Liver (tissue), 7 donors: ENCODE measurements at regions not wholly inside any gene's neighbourhood (a gene's known extent, or its start where the extent isn't known, plus 50 kb on each side); places are given as distances from the start of the nearest gene placed in this dataset.

ENCODE experiments used
- DNase-seq: peaks from one replicate; pipeline ENCODE4 v3.0.0-alpha.2; 2017; ENCODE audit warnings: low spot score
- H3K27ac ChIP-seq, 2 donors: one replicate each; pipeline ENCODE4 v1.7.0; 2013; ENCODE audit warnings: inconsistent platforms in 2 of 2, low read length in 2 of 2, control low read depth in 1 of 2, low read depth in 1 of 2, mild to moderate bottlenecking in 1 of 2
- H3K27me3 ChIP-seq, 4 donors: one replicate each; pipeline versions ENCODE4 v1.6.1 to v1.7.0; 2013; ENCODE audit warnings: low read length in 3 of 4, inconsistent platforms in 1 of 4, mild to moderate bottlenecking in 1 of 4, moderate library complexity in 1 of 4; ENCODE audit not compliant: control insufficient read depth in 4 of 4, insufficient read depth in 4 of 4
- H3K36me3 ChIP-seq, 4 donors: one replicate each; pipeline versions ENCODE4 v1.6.1 to v1.7.0; 2013; ENCODE audit warnings: low read length in 3 of 4, mild to moderate bottlenecking in 3 of 4, low read depth in 1 of 4, moderate library complexity in 1 of 4; ENCODE audit not compliant: control insufficient read depth in 4 of 4, insufficient read depth in 3 of 4
- H3K4me1 ChIP-seq, 4 donors: one replicate each; pipeline versions ENCODE4 v1.6.1 to v1.7.0; 2013; ENCODE audit warnings: low read length in 3 of 4, mild to moderate bottlenecking in 3 of 4, moderate library complexity in 1 of 4; ENCODE audit not compliant: control insufficient read depth in 4 of 4, insufficient read depth in 4 of 4
- H3K4me3 ChIP-seq, 3 donors: one replicate each; pipeline versions ENCODE4 v1.6.1 to v1.7.0; 2013; ENCODE audit warnings: low read length in 3 of 3, control low read depth in 1 of 3, low read depth in 1 of 3, mild to moderate bottlenecking in 1 of 3
- H3K9ac ChIP-seq, 2 donors: one replicate each; pipeline ENCODE4 v1.7.0; 2013; ENCODE audit warnings: low read length in 2 of 2, mild to moderate bottlenecking in 2 of 2, moderate library complexity in 2 of 2, control low read depth in 1 of 2, low read depth in 1 of 2
- H3K9me3 ChIP-seq, 4 donors: one replicate each; pipeline versions ENCODE4 v1.6.1 to v1.7.0; 2013; ENCODE audit warnings: low read length in 3 of 4; ENCODE audit not compliant: control insufficient read depth in 4 of 4
- EGR1 ChIP-seq, 2 donors: IDR thresholded peaks; 2 replicates each; pipeline ENCODE4 v1.6.1; 2016 to 2018; ENCODE audit warnings: antibody characterized with exemption in 2 of 2, low read depth in 2 of 2
- GABPA ChIP-seq, 2 donors: IDR thresholded peaks in 1 of 2; conservative IDR thresholded peaks in 1 of 2; 2 replicates each; pipeline ENCODE4 v1.6.1; 2016; ENCODE audit warnings: antibody characterized with exemption in 2 of 2, mild to moderate bottlenecking in 1 of 2, moderate library complexity in 1 of 2
- HNF4A ChIP-seq, 2 donors: conservative IDR thresholded peaks; 2 replicates each; pipeline ENCODE4 v1.6.1; 2016; ENCODE audit warnings: antibody characterized with exemption in 2 of 2, mild to moderate bottlenecking in 2 of 2
- HNF4G ChIP-seq: IDR thresholded peaks from 2 replicates; pipeline ENCODE4 v1.6.1; 2016; ENCODE audit warnings: antibody characterized with exemption
- MAX ChIP-seq: IDR thresholded peaks from 2 replicates; pipeline ENCODE4 v1.6.1; 2016; ENCODE audit warnings: antibody characterized with exemption
- NR2F2 ChIP-seq: IDR thresholded peaks from 2 replicates; pipeline ENCODE4 v1.6.1; 2016; ENCODE audit warnings: antibody characterized with exemption
- RAD21 ChIP-seq, 2 donors: IDR thresholded peaks; 2 replicates each; pipeline ENCODE4 v1.6.1; 2016; ENCODE audit warnings: antibody characterized with exemption in 2 of 2, mild to moderate bottlenecking in 2 of 2
- SP1 ChIP-seq: IDR thresholded peaks from 2 replicates; pipeline ENCODE4 v1.6.1; 2018; ENCODE audit warnings: antibody characterized with exemption, mild to moderate bottlenecking
- TAF1 ChIP-seq: conservative IDR thresholded peaks from 2 replicates; pipeline ENCODE4 v1.6.1; 2016; ENCODE audit warnings: antibody characterized with exemption, mild to moderate bottlenecking
- YY1 ChIP-seq: IDR thresholded peaks from 2 replicates; pipeline ENCODE4 v1.6.1; 2016; ENCODE audit warnings: antibody characterized with exemption, mild to moderate bottlenecking
- WGBS: extraction: QIAGEN DNeasy Blood & Tissue Kit; methylation state at CpG from one replicate; pipeline ENCODE4 v1.1.7; 2013; 5-methylcytosine and 5-hydroxymethylcytosine counted together
- TF ChIP-seq, protein P1 (sequence below): IDR thresholded peaks from 2 replicates; pipeline ENCODE4 v1.6.1; 2016; ENCODE audit warnings: antibody characterized with exemption
- TF ChIP-seq, protein P2 (sequence below): IDR thresholded peaks from 2 replicates; pipeline ENCODE4 v1.6.1; 2016; ENCODE audit warnings: antibody characterized with exemption
- donor health status: healthy.
- donor health status: healthy.
- donor health status: healthy.
- donor health status: healthy.

- no peak for TF ChIP-seq HNF4A (conservative IDR thresholded peaks at IDR 0.05)
- Histone ChIP-seq H3K9me3 (no peaks in the 10 kb centered on the region), H3K9ac (no peak overlapping the region), H3K4me3 (no peak overlapping the region), H3K27ac (no peak overlapping the region), H3K36me3 (no peaks in the 10 kb centered on the region), H3K27me3 (no peaks in the 10 kb centered on the region), H3K4me1 (no peaks in the 10 kb centered on the region)
- 88% methylated on average over 1 of the region's 1 CpG for WGBS
- DNase-seq: no peak
Observed at GRCh38 chr3:31384117-31384516, 148.6 kb upstream of the STT3B start.

DNA sequence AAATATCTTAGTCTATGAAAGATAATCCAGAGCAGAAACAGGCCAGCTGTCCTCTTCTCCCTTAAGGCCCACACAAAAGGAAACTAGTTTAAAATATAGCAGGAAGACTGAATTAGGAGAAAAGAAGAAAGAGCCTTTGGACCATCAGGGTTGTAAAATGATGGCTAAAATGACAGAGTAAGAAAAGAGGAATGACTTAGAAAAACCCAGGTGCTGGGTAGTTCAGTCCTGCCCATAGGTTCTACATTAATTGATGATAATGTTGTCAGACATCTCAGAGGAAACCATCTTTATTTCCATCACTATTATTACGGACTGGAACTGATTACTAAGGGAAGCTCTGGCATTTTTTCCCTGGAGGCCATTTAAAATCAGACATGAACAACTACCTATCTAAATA is 142.8 kb upstream of the STT3B start:
- WGBS: 83% methylated on average over 1 of the region's 1 CpG
- Histone ChIP-seq H3K27ac (no peak overlapping the region), H3K36me3 (no peaks in the 10 kb centered on the region), H3K9me3 (no peaks in the 10 kb centered on the region), H3K9ac (no peak overlapping the region), H3K27me3 (no peaks in the 10 kb centered on the region), H3K4me3 (no peak overlapping the region), H3K4me1 (peaks cover 0 to 2% (median 0%) of the 10 kb centered on the region in 4 donors)
- no peak for DNase-seq
- TF ChIP-seq, protein P1, sequence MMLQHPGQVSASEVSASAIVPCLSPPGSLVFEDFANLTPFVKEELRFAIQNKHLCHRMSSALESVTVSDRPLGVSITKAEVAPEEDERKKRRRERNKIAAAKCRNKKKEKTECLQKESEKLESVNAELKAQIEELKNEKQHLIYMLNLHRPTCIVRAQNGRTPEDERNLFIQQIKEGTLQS: no peak
- no peak for TF ChIP-seq GABPA (IDR thresholded peaks at IDR 0.05 in 1 of 2, conservative IDR thresholded peaks at IDR 0.05 in 1 of 2)
- TF ChIP-seq HNF4G: no peak
- TF ChIP-seq MAX: no peak
- no peak for TF ChIP-seq NR2F2
- TF ChIP-seq, protein P2, sequence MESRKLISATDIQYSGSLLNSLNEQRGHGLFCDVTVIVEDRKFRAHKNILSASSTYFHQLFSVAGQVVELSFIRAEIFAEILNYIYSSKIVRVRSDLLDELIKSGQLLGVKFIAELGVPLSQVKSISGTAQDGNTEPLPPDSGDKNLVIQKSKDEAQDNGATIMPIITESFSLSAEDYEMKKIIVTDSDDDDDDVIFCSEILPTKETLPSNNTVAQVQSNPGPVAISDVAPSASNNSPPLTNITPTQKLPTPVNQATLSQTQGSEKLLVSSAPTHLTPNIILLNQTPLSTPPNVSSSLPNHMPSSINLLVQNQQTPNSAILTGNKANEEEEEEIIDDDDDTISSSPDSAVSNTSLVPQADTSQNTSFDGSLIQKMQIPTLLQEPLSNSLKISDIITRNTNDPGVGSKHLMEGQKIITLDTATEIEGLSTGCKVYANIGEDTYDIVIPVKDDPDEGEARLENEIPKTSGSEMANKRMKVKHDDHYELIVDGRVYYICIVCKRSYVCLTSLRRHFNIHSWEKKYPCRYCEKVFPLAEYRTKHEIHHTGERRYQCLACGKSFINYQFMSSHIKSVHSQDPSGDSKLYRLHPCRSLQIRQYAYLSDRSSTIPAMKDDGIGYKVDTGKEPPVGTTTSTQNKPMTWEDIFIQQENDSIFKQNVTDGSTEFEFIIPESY: no peak
- TF ChIP-seq RAD21 (IDR thresholded peaks at IDR 0.05): no peak
- TF ChIP-seq SP1: no peak
- TF ChIP-seq EGR1 (IDR thresholded peaks at IDR 0.05; ENCODE audit: low read depth in 2 of 2): no peak
- TF ChIP-seq TAF1: no peak

DNA sequence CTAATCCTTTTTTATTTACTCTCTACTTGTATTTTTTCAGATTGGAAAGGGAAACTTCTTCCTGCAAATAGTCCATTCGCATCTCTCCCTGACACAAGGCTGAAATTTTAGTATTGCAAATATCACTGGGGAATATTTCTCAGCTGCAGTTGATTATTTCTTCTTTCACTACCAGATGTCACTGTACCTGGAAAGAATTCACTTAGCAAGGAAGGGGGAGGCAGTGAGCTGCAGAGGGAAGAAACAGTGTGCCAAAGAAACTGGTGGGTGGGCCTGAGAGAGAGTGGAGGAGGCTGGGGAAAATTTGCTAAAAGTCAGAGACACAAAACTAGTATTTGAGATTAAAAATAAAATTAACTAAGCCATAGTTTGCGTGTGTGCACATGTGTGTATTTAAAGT is 142.3 kb upstream of the STT3B start:
- Histone ChIP-seq H3K27me3 (no peaks in the 10 kb centered on the region), H3K36me3 (no peaks in the 10 kb centered on the region), H3K27ac (no peak overlapping the region), H3K4me3 (no peak overlapping the region), H3K4me1 (peaks cover 0 to 2% (median 0%) of the 10 kb centered on the region in 4 donors), H3K9me3 (no peaks in the 10 kb centered on the region), H3K9ac (no peak overlapping the region)
- 97% methylated on average over 2 of the region's 2 CpGs for WGBS
- no peak for DNase-seq
- no peak for TF ChIP-seq SP1
- TF ChIP-seq HNF4A (conservative IDR thresholded peaks at IDR 0.05): no peak

GRCh38 chr3:31391150-31391549 is 141.6 kb upstream of the STT3B start:
- TF ChIP-seq YY1 (no peak), HNF4A (conservative IDR thresholded peaks at IDR 0.05) (no peak)
- H3K27ac ChIP-seq: no peak overlapping the region
- H3K27me3 ChIP-seq: no peaks in the 10 kb centered on the region
- no peak overlapping the region for H3K4me3 ChIP-seq
- no peak overlapping the region for H3K9ac ChIP-seq
- peaks cover 0 to 2% (median 0%) of the 10 kb centered on the region in 4 donors for H3K4me1 ChIP-seq
- DNase-seq: no peak
- no peaks in the 10 kb centered on the region for H3K36me3 ChIP-seq
- 74% methylated on average over 3 of the region's 3 CpGs for WGBS
- no peaks in the 10 kb centered on the region for H3K9me3 ChIP-seq
